ENCODE measurements at regions not wholly inside any gene's neighbourhood (a gene's known extent, or its start where the extent isn't known, plus 50 kb on each side); places are given as distances from the start of the nearest gene placed in this dataset.
"Not testable (repeated sequence)": the region's sequence is repeated elsewhere in the genome, so short reads cannot be mapped to it uniquely, and the experiment has no call there.

DNA sequence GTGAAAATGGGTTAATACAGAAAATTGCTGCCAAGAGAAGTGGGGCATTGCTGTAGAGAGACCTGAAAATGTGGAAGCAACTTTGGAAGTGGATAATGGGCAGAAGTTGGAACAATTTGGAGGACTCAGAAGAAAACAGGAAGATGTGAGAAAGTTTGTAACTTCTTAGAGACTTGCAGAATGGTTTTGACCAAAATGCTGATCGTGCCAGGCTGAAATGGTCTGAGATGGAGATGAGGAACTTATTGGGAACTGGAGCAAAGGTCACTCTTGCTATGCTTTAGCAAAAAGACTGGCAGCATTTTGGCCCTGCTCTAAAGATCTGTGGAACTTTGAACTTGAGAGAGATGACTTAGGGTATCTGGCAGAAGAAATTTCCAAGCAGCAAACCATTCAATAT lies 254.8 kb downstream of the KBTBD8 start:
- H3K23ac ChIP-seq (ENCODE audit: low read depth, low read length); H3K4me1 ChIP-seq (ENCODE audit: control insufficient read depth, insufficient read depth, low read length); H3K4me3 ChIP-seq (ENCODE audit: insufficient read depth, low read depth, low read length); H2BK15ac ChIP-seq (ENCODE audit: low read depth, low read length); H3K79me1 ChIP-seq (ENCODE audit: low read depth in 1 of 2, low read length in 2 of 2); POLR2A ChIA-PET (ENCODE audit: unreplicated experiment); DNase-seq; H3K27me3 ChIP-seq (ENCODE audit: control insufficient read depth, insufficient read depth, low read length); H4K91ac ChIP-seq (ENCODE audit: insufficient read depth, low read depth, low read length); H2BK120ac ChIP-seq (ENCODE audit: low read depth, low read length); H3K36me3 ChIP-seq (ENCODE audit: control insufficient read depth, insufficient read depth, low read length); H4K20me1 ChIP-seq (ENCODE audit: insufficient read depth, low read length); H3K18ac ChIP-seq (ENCODE audit: low read depth, low read length); ATAC-seq (ENCODE audit: low read depth); intact Hi-C loops (cut with micrococcal nuclease); in situ Hi-C loops (cut with MboI; ENCODE audit: low sequenced_read_pairs); H3K9me1 ChIP-seq (ENCODE audit: insufficient read depth, low read length); H2AK5ac ChIP-seq (ENCODE audit: low read depth, low read length); H2AK9ac ChIP-seq (replicated peaks; ENCODE audit: low read depth, low read length, poor library complexity); H2AFZ ChIP-seq (replicated peaks; ENCODE audit: low read length, poor library complexity); H2BK20ac ChIP-seq (ENCODE audit: low read depth, low read length); H3K9ac ChIP-seq (ENCODE audit: low read depth, low read length); H3K14ac ChIP-seq (replicated peaks; ENCODE audit: low read depth, low read length); H3K27ac ChIP-seq (ENCODE audit: insufficient read depth, low read length); H3K56ac ChIP-seq (ENCODE audit: extremely low read depth, insufficient read depth, low read length); BruUV-seq (replicated peaks); H4K5ac ChIP-seq (ENCODE audit: low read depth, low read length); CTCF ChIA-PET; H3K9me3 ChIP-seq (ENCODE audit: control insufficient read depth, insufficient read depth, low read length); dilution Hi-C loops (cut with HindIII; ENCODE audit: low sequenced_read_pairs, unreplicated experiment); H4K8ac ChIP-seq (ENCODE audit: low read depth in 2 of 2, low read length in 2 of 2); H3K4me2 ChIP-seq (ENCODE audit: low read depth, low read length); H2BK5ac ChIP-seq (ENCODE audit: low read depth, low read length, poor library complexity, severe bottlenecking); H3K4ac ChIP-seq (ENCODE audit: low read depth, low read length): not testable (repeated sequence)
- WGBS, 2 experiments (ENCODE audit: extremely low coverage in 2 of 2, insufficient read length in 1 of 2), result no CpG with 5 or more reads among the region's 1 CpG
